Suprapubic skin (tissue), 4 donors: ENCODE measurements at regions not wholly inside any gene's neighbourhood (a gene's known extent, or its start where the extent isn't known, plus 50 kb on each side); places are given as distances from the start of the nearest gene placed in this dataset.

ENCODE experiments used
- DNase-seq, 2 donors: peaks; one replicate each; pipeline ENCODE4 v3.0.0-alpha.2; 2019; ENCODE audit warnings: low spot score in 2 of 2
- H3K27ac ChIP-seq: fragments of 200-600 bp; sonication (generic); one replicate; pipeline ENCODE4 v1.5.1; 2019
- H3K27me3 ChIP-seq: fragments of 200-600 bp; sonication (generic); one replicate; pipeline ENCODE4 v1.5.1; 2019
- H3K36me3 ChIP-seq: fragments of 200-600 bp; sonication (generic); one replicate; pipeline ENCODE4 v1.5.1; 2019
- H3K4me1 ChIP-seq: fragments of 200-600 bp; sonication (generic); one replicate; pipeline ENCODE4 v1.5.1; 2019
- H3K4me3 ChIP-seq: fragments of 200-600 bp; sonication (generic); one replicate; pipeline ENCODE4 v1.5.1; 2019; ENCODE audit warnings: mild to moderate bottlenecking
- H3K9me3 ChIP-seq: fragments of 200-600 bp; sonication (generic); one replicate; pipeline ENCODE4 v1.5.1; 2019
- EP300 ChIP-seq: sonication (generic); formaldehyde crosslinking; IDR thresholded peaks from one replicate; pipeline ENCODE4 v1.6.1; 2017; ENCODE audit warnings: antibody characterized with exemption
- POLR2A ChIP-seq, 2 donors: fragments of 450-650 bp; IDR thresholded peaks; one replicate each; pipeline ENCODE4 v1.6.1; 2017; ENCODE audit warnings: antibody characterized with exemption in 2 of 2, mild to moderate bottlenecking in 2 of 2, moderate library complexity in 2 of 2
- POLR2AphosphoS5 ChIP-seq, 3 donors: sonication (generic); formaldehyde crosslinking; IDR thresholded peaks; one replicate each; pipeline ENCODE4 v1.6.1; 2017; ENCODE audit warnings: antibody characterized with exemption in 3 of 3
- WGBS: methylation state at CpG from one replicate; pipeline ENCODE4 v1.1.5; 2018; 5-methylcytosine and 5-hydroxymethylcytosine counted together
- TF ChIP-seq, protein P1 (sequence below), 2 donors: fragments of 200-600 bp in 1 of 2; fragments of 450-650 bp in 1 of 2; sonication (generic) in 1 of 2; IDR thresholded peaks; one replicate each; pipeline ENCODE4 v1.5.1; 2016 to 2019; ENCODE audit warnings: antibody characterized with exemption in 2 of 2, mild to moderate bottlenecking in 1 of 2, moderate library complexity in 1 of 2

DNA sequence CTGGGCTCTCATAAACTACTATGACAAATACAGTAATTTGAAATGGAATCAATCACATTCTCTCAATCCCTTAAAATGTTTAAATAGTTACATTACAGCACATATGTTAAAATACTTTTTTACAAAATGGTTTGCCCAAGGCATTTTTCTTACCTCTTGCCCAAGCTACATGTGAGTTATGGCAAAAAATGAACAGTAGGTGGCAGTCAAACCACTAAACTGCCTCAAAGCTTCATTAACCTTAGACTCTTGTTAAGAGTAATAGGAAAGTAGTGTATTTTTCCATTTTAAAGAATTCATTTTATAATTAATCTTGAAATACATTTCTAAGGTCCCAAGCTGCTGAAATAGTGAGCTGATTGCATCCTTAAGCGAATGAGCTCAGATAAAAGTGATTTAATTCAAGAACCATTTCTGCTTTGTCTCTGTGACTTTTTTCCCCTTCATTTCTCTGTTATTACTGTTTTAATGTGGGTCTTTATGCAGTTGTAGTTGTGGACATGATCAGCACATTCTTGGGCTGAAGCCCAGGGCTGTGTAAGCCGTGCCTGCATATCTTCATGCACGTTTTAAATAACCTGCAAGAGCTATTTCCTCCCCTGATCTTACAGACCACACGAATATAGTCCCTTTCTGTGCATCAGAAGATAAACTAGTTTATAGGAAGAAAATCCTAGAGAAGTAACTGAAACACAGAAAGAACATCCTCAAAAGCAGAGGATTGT, 311.8 kb downstream of the LNPK start:
- H3K27ac ChIP-seq, result no peak overlapping the region
- H3K27me3 ChIP-seq, result peaks cover 14% of the 10 kb centered on the region
- H3K4me1 ChIP-seq, result no peaks in the 10 kb centered on the region
- TF ChIP-seq POLR2AphosphoS5 (IDR thresholded peaks at IDR 0.05), result no peak
- TF ChIP-seq EP300, result no peak
- TF ChIP-seq, protein P1, sequence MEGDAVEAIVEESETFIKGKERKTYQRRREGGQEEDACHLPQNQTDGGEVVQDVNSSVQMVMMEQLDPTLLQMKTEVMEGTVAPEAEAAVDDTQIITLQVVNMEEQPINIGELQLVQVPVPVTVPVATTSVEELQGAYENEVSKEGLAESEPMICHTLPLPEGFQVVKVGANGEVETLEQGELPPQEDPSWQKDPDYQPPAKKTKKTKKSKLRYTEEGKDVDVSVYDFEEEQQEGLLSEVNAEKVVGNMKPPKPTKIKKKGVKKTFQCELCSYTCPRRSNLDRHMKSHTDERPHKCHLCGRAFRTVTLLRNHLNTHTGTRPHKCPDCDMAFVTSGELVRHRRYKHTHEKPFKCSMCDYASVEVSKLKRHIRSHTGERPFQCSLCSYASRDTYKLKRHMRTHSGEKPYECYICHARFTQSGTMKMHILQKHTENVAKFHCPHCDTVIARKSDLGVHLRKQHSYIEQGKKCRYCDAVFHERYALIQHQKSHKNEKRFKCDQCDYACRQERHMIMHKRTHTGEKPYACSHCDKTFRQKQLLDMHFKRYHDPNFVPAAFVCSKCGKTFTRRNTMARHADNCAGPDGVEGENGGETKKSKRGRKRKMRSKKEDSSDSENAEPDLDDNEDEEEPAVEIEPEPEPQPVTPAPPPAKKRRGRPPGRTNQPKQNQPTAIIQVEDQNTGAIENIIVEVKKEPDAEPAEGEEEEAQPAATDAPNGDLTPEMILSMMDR (IDR thresholded peaks at IDR 0.05), result peak; percentile 64 to 71
- no peaks in the 10 kb centered on the region for H3K36me3 ChIP-seq
- WGBS, result 28% methylated on average over 4 of the region's 4 CpGs
- DNase-seq, result no peak
- H3K4me3 ChIP-seq, result no peak overlapping the region
- H3K9me3 ChIP-seq, result no peaks in the 10 kb centered on the region

DNA sequence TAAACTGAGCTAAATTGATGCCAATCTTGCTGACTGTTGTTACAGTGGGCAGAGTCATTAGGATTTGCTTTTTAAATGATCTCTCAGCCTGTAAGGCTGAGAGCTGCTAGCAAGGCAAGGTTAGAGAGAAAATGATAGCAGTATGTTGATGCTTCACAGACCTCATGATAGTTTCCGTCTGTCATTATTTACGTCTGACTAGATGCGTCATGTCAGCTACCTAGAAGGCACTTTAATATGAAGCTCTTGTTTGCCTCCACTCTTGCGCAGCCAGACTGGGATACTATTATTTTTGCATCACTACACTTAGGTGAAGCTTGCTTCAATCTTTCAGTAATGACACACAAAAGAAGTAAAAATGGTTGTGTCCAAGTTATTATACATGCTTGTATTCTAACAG, 313.8 kb downstream of the LNPK start:
- Histone ChIP-seq H3K27ac (no peak overlapping the region), H3K4me3 (no peak overlapping the region), H3K9me3 (no peaks in the 10 kb centered on the region), H3K27me3 (peaks cover 23% of the 10 kb centered on the region), H3K4me1 (no peaks in the 10 kb centered on the region), H3K36me3 (no peaks in the 10 kb centered on the region)
- 88% methylated on average over 4 of the region's 4 CpGs for WGBS
- TF ChIP-seq, protein P1 (IDR thresholded peaks at IDR 0.05), result no peak
- no peak for TF ChIP-seq POLR2A (IDR thresholded peaks at IDR 0.05)
- no peak for TF ChIP-seq POLR2AphosphoS5 (IDR thresholded peaks at IDR 0.05)
- TF ChIP-seq EP300, result no peak
- no peak for DNase-seq

DNA sequence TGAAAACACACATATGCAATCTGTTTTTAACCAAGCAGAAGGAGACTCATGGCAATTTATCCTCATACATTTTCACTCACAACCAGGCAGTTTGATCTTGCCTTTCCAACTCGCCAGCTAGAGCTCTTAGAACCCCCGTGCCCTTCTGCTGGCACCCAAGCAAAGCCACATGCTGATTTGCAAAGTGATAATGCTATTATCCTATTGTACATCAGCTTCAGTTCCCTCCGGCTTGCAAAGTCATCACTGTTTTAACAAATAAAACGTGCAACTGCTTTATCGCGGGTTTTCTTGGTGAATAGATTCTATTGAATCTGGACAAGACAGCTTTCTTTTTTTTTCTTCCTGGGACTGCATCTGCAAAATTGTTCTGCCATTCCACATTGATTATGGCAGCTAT, 314.6 kb downstream of the LNPK start:
- Histone ChIP-seq H3K4me3 (no peak overlapping the region), H3K27me3 (peaks cover 23% of the 10 kb centered on the region), H3K36me3 (no peaks in the 10 kb centered on the region), H3K4me1 (no peaks in the 10 kb centered on the region), H3K9me3 (no peaks in the 10 kb centered on the region), H3K27ac (no peak overlapping the region)
- 62% methylated on average over 6 of the region's 6 CpGs for WGBS
- TF ChIP-seq, protein P1 (IDR thresholded peaks at IDR 0.05), result no peak
- no peak for TF ChIP-seq EP300
- TF ChIP-seq POLR2AphosphoS5 (IDR thresholded peaks at IDR 0.05), result no peak
- TF ChIP-seq POLR2A (IDR thresholded peaks at IDR 0.05), result no peak
- DNase-seq, result no peak

DNA sequence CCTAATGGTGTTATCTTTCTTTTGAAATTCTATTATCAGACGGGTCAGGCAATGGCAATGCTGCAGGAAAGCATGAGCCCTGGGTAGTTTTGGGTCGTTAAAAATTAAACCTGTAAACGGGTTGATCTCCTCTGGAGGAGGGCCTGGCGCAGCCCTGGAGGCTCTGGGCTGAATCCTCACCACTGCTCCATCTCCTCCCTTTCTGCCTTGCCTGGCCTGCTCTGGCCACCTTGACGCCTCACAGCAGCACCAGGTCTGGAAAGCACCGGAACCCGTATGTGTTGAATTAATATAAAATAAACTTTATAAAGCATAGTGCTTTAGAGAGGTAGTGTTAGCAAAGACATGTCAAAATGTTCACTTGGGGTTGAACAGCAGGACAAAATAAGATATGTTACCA, 316.1 kb downstream of the LNPK start:
- TF ChIP-seq EP300 (no peak), POLR2AphosphoS5 (IDR thresholded peaks at IDR 0.05) (no peak), POLR2A (IDR thresholded peaks at IDR 0.05) (no peak)
- TF ChIP-seq, protein P1 (IDR thresholded peaks at IDR 0.05), result no peak

DNA sequence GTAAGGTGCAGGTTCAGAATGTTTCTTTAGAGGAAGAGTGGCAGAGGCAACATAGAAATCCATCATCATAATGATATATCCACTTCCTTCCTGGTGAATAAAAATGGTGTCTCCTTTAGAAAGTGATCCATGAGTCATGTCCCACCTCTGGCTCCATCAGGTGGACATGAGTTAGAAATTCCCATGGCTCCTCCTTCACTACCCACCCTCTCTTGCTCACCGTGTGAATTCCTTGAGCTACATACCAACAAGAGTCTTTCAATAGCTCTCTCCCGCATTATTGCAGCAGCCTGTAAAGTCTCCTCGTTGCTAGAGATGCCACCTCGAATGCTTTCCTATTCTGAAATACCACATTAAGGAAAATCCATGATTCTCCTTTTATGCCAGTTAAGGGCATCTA, 317.6 kb downstream of the LNPK start:
- Histone ChIP-seq H3K4me1 (no peaks in the 10 kb centered on the region), H3K9me3 (no peaks in the 10 kb centered on the region), H3K27me3 (peaks cover 18% of the 10 kb centered on the region), H3K27ac (no peak overlapping the region), H3K4me3 (no peak overlapping the region), H3K36me3 (no peaks in the 10 kb centered on the region)
- no peak for TF ChIP-seq POLR2A (IDR thresholded peaks at IDR 0.05)
- no peak for TF ChIP-seq POLR2AphosphoS5 (IDR thresholded peaks at IDR 0.05)
- TF ChIP-seq EP300, result no peak
- TF ChIP-seq, protein P1 (IDR thresholded peaks at IDR 0.05), result no peak
- no peak for DNase-seq
- 46% methylated on average over 4 of the region's 4 CpGs for WGBS

More for the DNA sequence above, 316.1 kb downstream of the LNPK start:
- Histone ChIP-seq H3K4me3 (no peak overlapping the region), H3K27me3 (peaks cover 23% of the 10 kb centered on the region), H3K27ac (no peak overlapping the region), H3K4me1 (no peaks in the 10 kb centered on the region), H3K36me3 (no peaks in the 10 kb centered on the region), H3K9me3 (no peaks in the 10 kb centered on the region)
- 84% methylated on average over 7 of the region's 7 CpGs for WGBS
- no peak for DNase-seq
